ENCODE measurements at regions not wholly inside any gene's neighbourhood (a gene's known extent, or its start where the extent isn't known, plus 50 kb on each side); places are given as distances from the start of the nearest gene placed in this dataset.

- no peak for TF ChIP-seq CTCF (IDR thresholded peaks at IDR 0.05)
- no peak for TF ChIP-seq POLR2A (IDR thresholded peaks at IDR 0.05)
- TF ChIP-seq EP300 (IDR thresholded peaks at IDR 0.05; ENCODE audit: low read depth): no peak
Observed at GRCh38 chr18:43382641-43383403, 105.5 kb upstream of the SYT4 start.

All from transverse colon (tissue), 3 donors.